ENCODE measurements at regions not wholly inside any gene's neighbourhood (a gene's known extent, or its start where the extent isn't known, plus 50 kb on each side); places are given as distances from the start of the nearest gene placed in this dataset.

GRCh38 chr12:83864054-83864453 lies 1048.5 kb downstream of the SLC6A15 start:
- no peak for TF ChIP-seq CTCF (IDR thresholded peaks at IDR 0.05; ENCODE audit: borderline replicate concordance, control extremely low read depth, extremely low read depth, insufficient read depth, missing control alignments)
- in situ Hi-C loops (cut with MboI; ENCODE audit: low sequenced_read_pairs, unreplicated experiment): no loop called here
- DNase-seq (ENCODE audit: low spot score): no peak

- DNase-seq (ENCODE audit: low spot score): no peak
- in situ Hi-C loops (cut with MboI; ENCODE audit: low sequenced_read_pairs, unreplicated experiment): no loop called here
- TF ChIP-seq CTCF (IDR thresholded peaks at IDR 0.05; ENCODE audit: borderline replicate concordance, control extremely low read depth, extremely low read depth, insufficient read depth, missing control alignments): no peak
These were observed 1053.6 kb downstream of the SLC6A15 start for GRCh38 chr12:83859021-83859420.

GRCh38 chr12:83856803-83857202 lies 1055.8 kb downstream of the SLC6A15 start:
- DNase-seq (ENCODE audit: low spot score): no peak
- no peak for TF ChIP-seq CTCF (IDR thresholded peaks at IDR 0.05; ENCODE audit: borderline replicate concordance, control extremely low read depth, extremely low read depth, insufficient read depth, missing control alignments)

GRCh38 chr12:83850531-83850930 lies 1062.1 kb downstream of the SLC6A15 start:
- no peak for DNase-seq (ENCODE audit: low spot score)
- in situ Hi-C loops (cut with MboI; ENCODE audit: low sequenced_read_pairs, unreplicated experiment): no loop called here
- no peak for TF ChIP-seq CTCF (IDR thresholded peaks at IDR 0.05; ENCODE audit: borderline replicate concordance, control extremely low read depth, extremely low read depth, insufficient read depth, missing control alignments)

More at GRCh38 chr12:83856803-83857202, 1055.8 kb downstream of the SLC6A15 start:
- in situ Hi-C loops (cut with MboI; ENCODE audit: low sequenced_read_pairs, unreplicated experiment): no loop called here

GRCh38 chr12:83848702-83849101 lies 1063.9 kb downstream of the SLC6A15 start:
- in situ Hi-C loops (cut with MboI; ENCODE audit: low sequenced_read_pairs, unreplicated experiment): loop anchor here (25.0 kb wide), 1 partner anchor 1161 kb away; the partner anchor contains the start of gene TMTC2

GRCh38 chr12:83843541-83843940 lies 1069.1 kb downstream of the SLC6A15 start:
- in situ Hi-C loops (cut with MboI; ENCODE audit: low sequenced_read_pairs, unreplicated experiment): loop anchor here (25.0 kb wide), 1 partner anchor 1156 kb away; the partner anchor contains the start of gene TMTC2
- TF ChIP-seq CTCF (IDR thresholded peaks at IDR 0.05; ENCODE audit: borderline replicate concordance, control extremely low read depth, extremely low read depth, insufficient read depth, missing control alignments): no peak
- DNase-seq (ENCODE audit: low spot score): no peak

More at GRCh38 chr12:83848702-83849101, 1063.9 kb downstream of the SLC6A15 start:
- no peak for DNase-seq (ENCODE audit: low spot score)
- TF ChIP-seq CTCF (IDR thresholded peaks at IDR 0.05; ENCODE audit: borderline replicate concordance, control extremely low read depth, extremely low read depth, insufficient read depth, missing control alignments): no peak
